IMR-90 (cell line): ENCODE measurements at regions not wholly inside any gene's neighbourhood (a gene's known extent, or its start where the extent isn't known, plus 50 kb on each side); places are given as distances from the start of the nearest gene placed in this dataset.

Experiments
- ATAC-seq: fragments of 200-7000 bp; cut with Tn5 transposase; 2 replicates; pipeline ENCODE4 v1.9.1; 2020; ENCODE audit warnings: low read depth, mild to moderate bottlenecking, moderate library complexity
- BruUV-seq: library from RNA; stranded (reverse); fragments of 400-500 nt; replicated peaks from 2 replicates; lab custom pipeline; 2021; lab: Mats Ljungman, UMichigan
- CTCF ChIA-PET: fragments of 300-600 bp; formaldehyde crosslinking; extraction: SDS; loops from one replicate; lab custom pipeline; 2021; ENCODE audit warnings: antibody characterized with exemption; lab: Yijun Ruan, JAX
- POLR2A ChIA-PET: fragments of 300-600 bp; sonication (Branson Sonifier 250); formaldehyde crosslinking; loops from one replicate; lab custom pipeline; 2022; ENCODE audit warnings: antibody characterized with exemption; ENCODE audit not compliant: unreplicated experiment; lab: Charles Lee
- DNase-seq: peaks from one replicate; pipeline ENCODE4 v3.0.0; 2013
- H2AFZ ChIP-seq: replicated peaks from 2 replicates; pipeline ENCODE3; 2013; ENCODE audit warnings: low read length, mild to moderate bottlenecking; ENCODE audit not compliant: poor library complexity
- H2AK5ac ChIP-seq: 2 replicates; pipeline ENCODE4 v1.6.1; 2013; ENCODE audit warnings: low read depth, low read length, inconsistent platforms
- H2AK9ac ChIP-seq: replicated peaks from 2 replicates; pipeline ENCODE3; 2013; ENCODE audit warnings: mild to moderate bottlenecking, low read depth, low read length, moderate library complexity; ENCODE audit not compliant: poor library complexity
- H2BK120ac ChIP-seq: 2 replicates; pipeline ENCODE4 v1.6.1; 2013; ENCODE audit warnings: low read depth, low read length, inconsistent platforms
- H2BK15ac ChIP-seq: 3 replicates; pipeline ENCODE4 v1.6.1; 2013; ENCODE audit warnings: low read depth, low read length, inconsistent platforms
- H2BK20ac ChIP-seq: 2 replicates; pipeline ENCODE4 v1.6.1; 2013; ENCODE audit warnings: low read depth, mild to moderate bottlenecking, inconsistent platforms, low read length, moderate library complexity
- H2BK5ac ChIP-seq: 2 replicates; pipeline ENCODE4 v1.6.1; 2013; ENCODE audit warnings: mild to moderate bottlenecking, low read depth, low read length, inconsistent platforms; ENCODE audit not compliant: poor library complexity, severe bottlenecking
- H3K14ac ChIP-seq: replicated peaks from 2 replicates; pipeline ENCODE4 v1.6.1; 2013; ENCODE audit warnings: low read depth, low read length, inconsistent platforms
- H3K18ac ChIP-seq: 2 replicates; pipeline ENCODE4 v1.6.1; 2013; ENCODE audit warnings: low read depth, low read length, control low read depth
- H3K23ac ChIP-seq: 2 replicates; pipeline ENCODE4 v1.6.1; 2013; ENCODE audit warnings: low read depth, low read length, inconsistent platforms
- H3K27ac ChIP-seq: 2 replicates; pipeline ENCODE4 v1.5.1; 2013; ENCODE audit warnings: mild to moderate bottlenecking, control low read depth, low read length; ENCODE audit not compliant: insufficient read depth
- H3K27me3 ChIP-seq: 2 replicates; pipeline ENCODE4 v1.6.1; 2013; ENCODE audit warnings: low read length; ENCODE audit not compliant: control insufficient read depth, insufficient read depth
- H3K36me3 ChIP-seq: 2 replicates; pipeline ENCODE4 v1.6.1; 2013; ENCODE audit warnings: low read length, mixed read lengths; ENCODE audit not compliant: control insufficient read depth, insufficient read depth
- H3K4ac ChIP-seq: 2 replicates; pipeline ENCODE4 v1.6.1; 2013; ENCODE audit warnings: low read depth, low read length, inconsistent platforms
- H3K4me1 ChIP-seq: 2 replicates; pipeline ENCODE4 v1.6.1; 2013; ENCODE audit warnings: low read length, mixed read lengths; ENCODE audit not compliant: control insufficient read depth, insufficient read depth
- H3K4me2 ChIP-seq: 2 replicates; pipeline ENCODE4 v1.6.1; 2013; ENCODE audit warnings: low read depth, mild to moderate bottlenecking, control low read depth, low read length, moderate library complexity
- H3K4me3 ChIP-seq: 2 replicates; pipeline ENCODE4 v1.5.1; 2013; ENCODE audit warnings: low read depth, mild to moderate bottlenecking, control low read depth, low read length, moderate library complexity; ENCODE audit not compliant: insufficient read depth
- H3K56ac ChIP-seq: 2 replicates; pipeline ENCODE4 v1.6.1; 2013; ENCODE audit warnings: low read length, inconsistent platforms; ENCODE audit not compliant: insufficient read depth; ENCODE audit errors: extremely low read depth
- H3K79me1 ChIP-seq, 2 experiments: 2 replicates each; pipeline ENCODE4 v1.6.1; 2013; ENCODE audit warnings: low read length in 2 of 2, inconsistent platforms in 1 of 2, low read depth in 1 of 2
- H3K9ac ChIP-seq: 2 replicates; pipeline ENCODE4 v1.6.1; 2013; ENCODE audit warnings: low read depth, low read length, control low read depth
- H3K9me1 ChIP-seq: 2 replicates; pipeline ENCODE4 v1.6.1; 2013; ENCODE audit warnings: low read length, inconsistent platforms; ENCODE audit not compliant: insufficient read depth
- H3K9me3 ChIP-seq: 2 replicates; pipeline ENCODE4 v1.6.1; 2013; ENCODE audit warnings: low read length; ENCODE audit not compliant: control insufficient read depth, insufficient read depth
- H4K20me1 ChIP-seq: 2 replicates; pipeline ENCODE4 v1.6.1; 2013; ENCODE audit warnings: low read length, inconsistent platforms; ENCODE audit not compliant: insufficient read depth
- H4K5ac ChIP-seq: 2 replicates; pipeline ENCODE4 v1.6.1; 2013; ENCODE audit warnings: mild to moderate bottlenecking, low read depth, low read length, control low read depth
- H4K8ac ChIP-seq, 2 experiments: 2 replicates each; pipeline ENCODE4 v1.6.1; 2013; ENCODE audit warnings: low read depth in 2 of 2, low read length in 2 of 2, control low read depth in 1 of 2, inconsistent platforms in 1 of 2
- H4K91ac ChIP-seq: 2 replicates; pipeline ENCODE4 v1.6.1; 2013; ENCODE audit warnings: low read depth, low read length, inconsistent platforms; ENCODE audit not compliant: insufficient read depth
- BHLHE40 ChIP-seq: fragments of 150-350 bp; IDR thresholded peaks from 2 replicates; pipeline ENCODE4 v1.6.1; 2016; ENCODE audit warnings: mild to moderate bottlenecking, low read depth, low read length
- CEBPB ChIP-seq: IDR thresholded peaks from 2 replicates; pipeline ENCODE4 v1.6.1; 2012; ENCODE audit warnings: low read depth, low read length, improper control_type of control experiment
- CHD1 ChIP-seq: IDR thresholded peaks from 2 replicates; pipeline ENCODE4 v1.6.1; 2012; ENCODE audit warnings: low read depth, low read length, improper control_type of control experiment
- FOS ChIP-seq: fragments of 150-350 bp; IDR thresholded peaks from 2 replicates; pipeline ENCODE4 v1.6.1; 2016; ENCODE audit warnings: low read depth, low read length
- MAFK ChIP-seq: IDR thresholded peaks from 2 replicates; pipeline ENCODE4 v1.6.1; 2012; ENCODE audit warnings: low read depth, low read length, improper control_type of control experiment
- MAZ ChIP-seq: IDR thresholded peaks from 2 replicates; pipeline ENCODE4 v1.6.1; 2012; ENCODE audit warnings: low read depth, mild to moderate bottlenecking, low read length, improper control_type of control experiment, moderate library complexity, borderline replicate concordance
- MXI1 ChIP-seq: IDR thresholded peaks from 2 replicates; pipeline ENCODE4 v1.6.1; 2012; ENCODE audit warnings: low read depth, mild to moderate bottlenecking, low read length, moderate library complexity, borderline replicate concordance
- NFE2L2 ChIP-seq: fragments of 150-350 bp; IDR thresholded peaks from 2 replicates; pipeline ENCODE4 v1.6.1; 2016; ENCODE audit warnings: low read depth, mild to moderate bottlenecking, low read length
- POLR2A ChIP-seq: IDR thresholded peaks from 2 replicates; pipeline ENCODE4 v1.6.1; 2012; ENCODE audit warnings: mild to moderate bottlenecking, low read depth, low read length
- RAD21 ChIP-seq: IDR thresholded peaks from 2 replicates; pipeline ENCODE4 v1.6.1; 2012; ENCODE audit warnings: low read length, improper control_type of control experiment
- RCOR1 ChIP-seq: IDR thresholded peaks from 2 replicates; pipeline ENCODE4 v1.6.1; 2012; ENCODE audit warnings: mild to moderate bottlenecking, low read length, improper control_type of control experiment; ENCODE audit not compliant: insufficient replicate concordance
- RFX5 ChIP-seq: IDR thresholded peaks from 2 replicates; pipeline ENCODE4 v1.8.0; 2012; ENCODE audit warnings: low read depth, mild to moderate bottlenecking, low read length, moderate library complexity
- SMC3 ChIP-seq: fragments of 150-350 bp; IDR thresholded peaks from 2 replicates; pipeline ENCODE4 v1.6.1; 2016; ENCODE audit warnings: low read depth, mild to moderate bottlenecking, antibody characterized with exemption, low read length, moderate library complexity
- WGBS, 2 experiments: methylation state at CpG; one replicate each; pipeline versions ENCODE4 v1.1.5 to v1.1.7; 2013; ENCODE audit warnings: missing lambda C conversion rate in 2 of 2; ENCODE audit not compliant: insufficient read length in 1 of 2; ENCODE audit errors: extremely low coverage in 2 of 2; 5-methylcytosine and 5-hydroxymethylcytosine counted together
- dilution Hi-C: fragments of 300-500 bp; cut with HindIII; formaldehyde crosslinking; loops from one replicate; pipeline ENCODE4 v1.14.3; 2018; ENCODE audit warnings: low sequenced_read_pairs; ENCODE audit not compliant: unreplicated experiment
- in situ Hi-C: fragments of 300-500 bp; cut with MboI; formaldehyde crosslinking; loops from 3 replicates; pipeline ENCODE4 v1.14.3; 2019; ENCODE audit warnings: low sequenced_read_pairs, inconsistent platforms, mixed read lengths
- intact Hi-C: fragments of 100-400 bp; cut with micrococcal nuclease; formaldehyde crosslinking; loops from 2 replicates; pipeline ENCODE4 v1.10.0; 2022
- TF ChIP-seq, protein P1 (sequence below): conservative IDR thresholded peaks from 2 replicates; pipeline ENCODE4 v1.5.1; 2012; ENCODE audit warnings: mild to moderate bottlenecking, low read depth, low read length, improper control_type of control experiment
- TF ChIP-seq, protein P2 (sequence below): fragments of 150-350 bp; IDR thresholded peaks from 2 replicates; pipeline ENCODE4 v1.6.1; 2017; ENCODE audit warnings: mild to moderate bottlenecking, antibody characterized with exemption, low read length, low read depth
- TF ChIP-seq, protein P3 (sequence below): fragments of 150-350 bp; IDR thresholded peaks from 2 replicates; pipeline ENCODE4 v1.6.1; 2016; ENCODE audit warnings: low read depth, mild to moderate bottlenecking, low read length, moderate library complexity, borderline replicate concordance

DNA sequence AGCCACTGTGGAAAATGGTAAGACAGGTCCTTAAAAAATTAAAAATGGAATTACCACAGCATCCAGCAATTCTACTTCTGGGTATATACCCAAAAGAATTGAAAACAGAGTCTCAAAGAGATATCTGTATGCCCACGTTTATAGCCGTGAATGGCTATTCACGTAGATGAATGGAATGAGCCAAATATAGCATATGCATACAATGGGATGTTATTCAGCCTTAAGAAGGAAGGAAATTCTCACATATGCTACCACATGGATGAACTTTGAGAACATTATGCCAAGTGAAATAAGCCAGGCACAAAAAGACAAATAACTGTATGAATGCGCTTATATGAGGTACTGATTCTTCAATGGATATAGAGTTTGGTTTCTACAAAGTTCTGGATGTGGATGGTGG, 134.5 kb upstream of the KCNE2 start:
- peaks cover 8% of the 10 kb centered on the region; the same call in 1 of the 2 replicates for H3K4me1 ChIP-seq
- H3K27ac ChIP-seq = no peak overlapping the region
- no peak overlapping the region for H3K18ac ChIP-seq
- H3K27me3 ChIP-seq = peaks cover 14% of the 10 kb centered on the region
- H3K9me3 ChIP-seq = no peaks in the 10 kb centered on the region
- no peak overlapping the region for H4K5ac ChIP-seq
- no peak overlapping the region for H3K4me2 ChIP-seq
- BruUV-seq = no TSS peak
- no peak for DNase-seq
- no peak overlapping the region for H3K23ac ChIP-seq
- H3K4ac ChIP-seq = no peak overlapping the region
- H4K20me1 ChIP-seq = no peaks in the 10 kb centered on the region
- no peak overlapping the region for H2BK5ac ChIP-seq
- H3K9ac ChIP-seq = no peak overlapping the region
- 0 out of 2 replicates have a peak, but pooled peaks cover 4% of the 10 kb centered on the region for H3K9me1 ChIP-seq
- H4K8ac ChIP-seq = no peak overlapping the region
- no peaks in the 10 kb centered on the region for H3K36me3 ChIP-seq
- H2AFZ ChIP-seq = no peak overlapping the region
- intact Hi-C loops (no loop called here), in situ Hi-C loops (no loop called here), dilution Hi-C loops (no loop called here)
- no peak overlapping the region for H2AK9ac ChIP-seq
- WGBS, 2 experiments = 0% methylated on average over 1 of the region's 4 CpGs; no CpG with 5 or more reads in 1 of the 2 experiments
- no peak overlapping the region for H3K4me3 ChIP-seq
- no peak overlapping the region for H2BK20ac ChIP-seq
- ATAC-seq = no peak
- no peaks in the 10 kb centered on the region for H3K79me1 ChIP-seq
- no peak for TF ChIP-seq RCOR1
- no peak for TF ChIP-seq FOS
- TF ChIP-seq MAZ = no peak
- TF ChIP-seq, protein P1, sequence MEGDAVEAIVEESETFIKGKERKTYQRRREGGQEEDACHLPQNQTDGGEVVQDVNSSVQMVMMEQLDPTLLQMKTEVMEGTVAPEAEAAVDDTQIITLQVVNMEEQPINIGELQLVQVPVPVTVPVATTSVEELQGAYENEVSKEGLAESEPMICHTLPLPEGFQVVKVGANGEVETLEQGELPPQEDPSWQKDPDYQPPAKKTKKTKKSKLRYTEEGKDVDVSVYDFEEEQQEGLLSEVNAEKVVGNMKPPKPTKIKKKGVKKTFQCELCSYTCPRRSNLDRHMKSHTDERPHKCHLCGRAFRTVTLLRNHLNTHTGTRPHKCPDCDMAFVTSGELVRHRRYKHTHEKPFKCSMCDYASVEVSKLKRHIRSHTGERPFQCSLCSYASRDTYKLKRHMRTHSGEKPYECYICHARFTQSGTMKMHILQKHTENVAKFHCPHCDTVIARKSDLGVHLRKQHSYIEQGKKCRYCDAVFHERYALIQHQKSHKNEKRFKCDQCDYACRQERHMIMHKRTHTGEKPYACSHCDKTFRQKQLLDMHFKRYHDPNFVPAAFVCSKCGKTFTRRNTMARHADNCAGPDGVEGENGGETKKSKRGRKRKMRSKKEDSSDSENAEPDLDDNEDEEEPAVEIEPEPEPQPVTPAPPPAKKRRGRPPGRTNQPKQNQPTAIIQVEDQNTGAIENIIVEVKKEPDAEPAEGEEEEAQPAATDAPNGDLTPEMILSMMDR = no peak
- TF ChIP-seq, protein P2, sequence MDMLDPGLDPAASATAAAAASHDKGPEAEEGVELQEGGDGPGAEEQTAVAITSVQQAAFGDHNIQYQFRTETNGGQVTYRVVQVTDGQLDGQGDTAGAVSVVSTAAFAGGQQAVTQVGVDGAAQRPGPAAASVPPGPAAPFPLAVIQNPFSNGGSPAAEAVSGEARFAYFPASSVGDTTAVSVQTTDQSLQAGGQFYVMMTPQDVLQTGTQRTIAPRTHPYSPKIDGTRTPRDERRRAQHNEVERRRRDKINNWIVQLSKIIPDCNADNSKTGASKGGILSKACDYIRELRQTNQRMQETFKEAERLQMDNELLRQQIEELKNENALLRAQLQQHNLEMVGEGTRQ = no peak
- no peak for TF ChIP-seq CEBPB
- TF ChIP-seq CHD1 = no peak
- TF ChIP-seq POLR2A = no peak
- no peak for TF ChIP-seq SMC3
- no peak for TF ChIP-seq NFE2L2
- no peak for TF ChIP-seq MAFK
- TF ChIP-seq, protein P3, sequence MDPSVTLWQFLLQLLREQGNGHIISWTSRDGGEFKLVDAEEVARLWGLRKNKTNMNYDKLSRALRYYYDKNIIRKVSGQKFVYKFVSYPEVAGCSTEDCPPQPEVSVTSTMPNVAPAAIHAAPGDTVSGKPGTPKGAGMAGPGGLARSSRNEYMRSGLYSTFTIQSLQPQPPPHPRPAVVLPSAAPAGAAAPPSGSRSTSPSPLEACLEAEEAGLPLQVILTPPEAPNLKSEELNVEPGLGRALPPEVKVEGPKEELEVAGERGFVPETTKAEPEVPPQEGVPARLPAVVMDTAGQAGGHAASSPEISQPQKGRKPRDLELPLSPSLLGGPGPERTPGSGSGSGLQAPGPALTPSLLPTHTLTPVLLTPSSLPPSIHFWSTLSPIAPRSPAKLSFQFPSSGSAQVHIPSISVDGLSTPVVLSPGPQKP = no peak
- TF ChIP-seq RAD21 = no peak
- TF ChIP-seq MXI1 = no peak
- TF ChIP-seq RFX5 = no peak
- no peak for TF ChIP-seq BHLHE40
- no peak overlapping the region for H2BK120ac ChIP-seq
- ChIA-PET POLR2A (no interaction called here), CTCF (no interaction called here)
- H2AK5ac ChIP-seq = no peak overlapping the region
- H4K91ac ChIP-seq = no peak overlapping the region
- H3K56ac ChIP-seq = no peak overlapping the region
- no peak overlapping the region for H3K14ac ChIP-seq
- H2BK15ac ChIP-seq = no peak overlapping the region
